ENCODE measurements at regions not wholly inside any gene's neighbourhood (a gene's known extent, or its start where the extent isn't known, plus 50 kb on each side); places are given as distances from the start of the nearest gene placed in this dataset.

DNA sequence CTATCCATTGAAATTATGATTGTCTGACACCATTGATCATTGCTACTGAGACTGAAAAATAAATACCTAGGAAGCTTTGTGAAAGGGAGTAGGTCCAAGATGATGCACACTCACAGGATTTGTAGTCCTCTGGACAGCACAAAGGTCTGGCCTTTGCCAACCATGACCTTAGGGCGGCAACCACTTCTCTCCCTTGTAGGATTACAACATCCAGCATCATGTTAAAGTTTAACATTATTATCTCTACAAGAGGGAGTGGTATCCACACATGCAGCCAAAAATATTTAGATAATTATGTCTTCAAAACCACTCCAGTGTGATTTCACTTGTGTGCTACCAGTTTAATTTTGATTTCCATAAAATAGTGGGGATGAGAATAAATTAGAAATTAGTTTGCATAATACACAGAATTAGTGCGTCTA lies 51.1 kb upstream of the NHSL1 start:
- TF ChIP-seq, protein P1, sequence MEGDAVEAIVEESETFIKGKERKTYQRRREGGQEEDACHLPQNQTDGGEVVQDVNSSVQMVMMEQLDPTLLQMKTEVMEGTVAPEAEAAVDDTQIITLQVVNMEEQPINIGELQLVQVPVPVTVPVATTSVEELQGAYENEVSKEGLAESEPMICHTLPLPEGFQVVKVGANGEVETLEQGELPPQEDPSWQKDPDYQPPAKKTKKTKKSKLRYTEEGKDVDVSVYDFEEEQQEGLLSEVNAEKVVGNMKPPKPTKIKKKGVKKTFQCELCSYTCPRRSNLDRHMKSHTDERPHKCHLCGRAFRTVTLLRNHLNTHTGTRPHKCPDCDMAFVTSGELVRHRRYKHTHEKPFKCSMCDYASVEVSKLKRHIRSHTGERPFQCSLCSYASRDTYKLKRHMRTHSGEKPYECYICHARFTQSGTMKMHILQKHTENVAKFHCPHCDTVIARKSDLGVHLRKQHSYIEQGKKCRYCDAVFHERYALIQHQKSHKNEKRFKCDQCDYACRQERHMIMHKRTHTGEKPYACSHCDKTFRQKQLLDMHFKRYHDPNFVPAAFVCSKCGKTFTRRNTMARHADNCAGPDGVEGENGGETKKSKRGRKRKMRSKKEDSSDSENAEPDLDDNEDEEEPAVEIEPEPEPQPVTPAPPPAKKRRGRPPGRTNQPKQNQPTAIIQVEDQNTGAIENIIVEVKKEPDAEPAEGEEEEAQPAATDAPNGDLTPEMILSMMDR (IDR thresholded peaks at IDR 0.05) = no peak
- ATAC-seq (ENCODE audit: low FRiP score) = peak; percentile 79

DNA sequence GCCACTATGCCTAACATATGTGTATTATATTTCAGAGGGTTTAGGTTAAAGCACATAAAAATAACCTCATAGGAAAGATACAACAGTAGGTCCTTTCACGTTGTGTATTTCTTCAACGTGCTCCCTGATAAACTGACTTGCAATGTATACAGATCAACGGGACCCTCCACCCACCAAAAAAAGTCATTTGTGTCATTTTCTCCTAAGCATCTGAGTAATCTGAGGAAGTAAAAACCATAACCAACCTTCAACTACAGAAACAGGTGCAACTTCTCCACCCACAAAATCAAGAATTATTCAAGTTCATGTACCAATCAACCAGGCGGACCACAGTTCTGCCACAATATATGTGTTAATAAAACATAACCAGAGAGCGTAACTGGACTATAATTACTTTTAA lies 54.9 kb upstream of the NHSL1 start:
- ATAC-seq (ENCODE audit: low FRiP score) (no peak), DNase-seq (ENCODE audit: low spot score) (no peak)
- TF ChIP-seq, protein P1 (IDR thresholded peaks at IDR 0.05) = no peak

More for the DNA sequence above, 51.1 kb upstream of the NHSL1 start:
- no peak for DNase-seq (ENCODE audit: low spot score)

DNA sequence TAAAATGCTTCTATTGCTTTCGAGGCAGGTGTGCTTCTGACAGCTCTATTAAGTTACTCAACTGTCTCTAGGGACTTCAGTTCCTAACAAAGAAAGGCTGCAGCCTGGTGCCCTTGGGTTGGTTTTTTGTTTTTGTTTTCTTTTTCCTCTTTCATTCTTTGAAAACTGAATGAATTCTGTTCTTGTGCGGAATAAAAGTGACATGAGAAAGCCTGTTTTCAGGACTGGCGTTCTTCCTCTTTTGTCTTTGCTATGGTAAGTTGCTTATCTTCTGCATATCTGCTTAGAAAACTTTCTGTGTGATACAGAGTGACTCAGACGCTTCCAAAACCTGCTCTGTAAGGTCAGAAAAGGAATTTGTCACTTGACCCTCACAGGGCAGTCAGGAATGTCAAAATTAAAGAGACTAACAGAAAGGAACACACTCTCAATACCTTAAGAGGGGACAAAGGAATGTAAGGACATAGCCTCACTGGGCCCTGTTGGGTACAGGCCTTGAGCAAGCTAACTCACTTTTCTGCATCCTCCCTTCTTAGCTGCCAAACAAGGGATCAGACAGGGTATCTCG lies 56.2 kb upstream of the NHSL1 start:
- ATAC-seq (ENCODE audit: low FRiP score) = no peak

DNA sequence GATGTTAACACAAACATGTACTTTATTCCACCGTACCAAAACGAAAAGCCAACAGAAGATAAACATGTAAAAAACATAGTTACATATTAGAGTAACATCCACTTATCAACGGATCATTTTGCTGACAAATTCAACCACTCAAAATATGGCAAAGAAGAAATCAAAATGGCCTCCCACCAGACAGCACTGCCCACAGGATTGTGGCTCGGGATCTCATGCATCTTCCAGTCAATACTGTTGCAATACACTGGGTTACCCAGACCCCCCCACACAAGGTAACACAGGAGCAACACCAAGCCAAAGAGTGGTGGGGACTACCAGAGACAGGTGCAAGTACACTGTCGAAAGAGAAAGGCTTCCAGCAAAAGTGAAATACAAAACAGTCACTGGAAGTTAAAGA lies 57.9 kb upstream of the NHSL1 start:
- TF ChIP-seq, protein P1 (IDR thresholded peaks at IDR 0.05) = no peak
- no peak for DNase-seq (ENCODE audit: low spot score)
- ATAC-seq (ENCODE audit: low FRiP score) = no peak

More for the DNA sequence above, 56.2 kb upstream of the NHSL1 start:
- TF ChIP-seq, protein P1 (IDR thresholded peaks at IDR 0.05) = no peak
- DNase-seq (ENCODE audit: low spot score) = no peak

DNA sequence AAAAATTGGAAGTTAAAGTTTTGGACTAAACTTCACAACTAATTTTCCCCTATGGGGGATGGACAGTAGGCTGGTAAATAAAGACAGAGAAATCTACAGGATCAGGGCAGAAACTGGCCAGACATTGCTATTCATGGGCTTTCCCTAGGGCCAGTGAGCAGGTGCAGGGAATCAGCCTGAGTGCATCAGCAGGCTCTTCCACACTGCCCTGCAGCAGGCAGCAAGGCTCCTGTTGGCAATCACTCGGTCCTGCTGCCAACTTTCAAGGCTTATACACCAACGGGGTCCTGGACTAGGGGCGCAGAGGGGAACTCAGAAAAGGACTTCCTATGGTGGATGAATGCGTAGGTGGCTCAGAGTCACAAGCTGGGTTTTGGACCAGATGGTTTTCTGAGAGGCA lies 59.8 kb upstream of the NHSL1 start:
- ATAC-seq (ENCODE audit: low FRiP score) = no peak
- TF ChIP-seq, protein P1 (IDR thresholded peaks at IDR 0.05) = no peak
- DNase-seq (ENCODE audit: low spot score) = no peak

DNA sequence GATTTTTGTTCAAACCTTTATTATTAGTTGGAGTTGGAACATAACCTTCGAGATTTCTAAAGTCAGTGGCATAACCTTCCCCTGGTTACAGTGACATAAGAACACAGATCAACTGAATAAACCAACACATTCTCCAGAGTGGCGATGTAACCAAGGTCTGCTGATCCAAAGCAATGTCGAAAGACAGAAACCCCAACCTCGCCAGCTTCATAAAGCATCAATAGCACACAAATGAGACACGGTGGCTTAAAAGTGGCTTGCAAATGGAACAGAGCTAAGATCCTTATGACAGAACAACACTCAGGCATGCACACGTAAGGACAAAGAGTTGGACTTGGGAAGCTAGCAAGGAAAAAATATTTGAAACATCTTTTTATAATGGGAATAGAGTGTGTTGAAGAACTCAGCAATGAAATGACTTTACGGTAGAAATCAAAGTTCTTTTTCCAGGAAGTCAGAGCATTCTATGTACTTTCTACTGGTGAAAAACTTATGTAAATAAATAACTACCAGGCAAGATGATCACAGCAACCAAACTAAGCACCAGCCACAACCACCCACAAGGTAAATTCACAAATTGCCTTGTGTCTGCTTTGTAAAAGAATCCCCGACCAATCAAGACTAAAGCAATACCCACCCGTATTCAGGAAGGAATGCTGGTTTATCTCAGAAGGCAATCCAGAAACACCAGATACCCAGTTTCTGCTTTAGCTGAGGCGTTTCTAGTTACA lies 61.0 kb upstream of the NHSL1 start:
- no peak for ATAC-seq (ENCODE audit: low FRiP score)
- TF ChIP-seq, protein P1 (IDR thresholded peaks at IDR 0.05) = no peak
- no peak for DNase-seq (ENCODE audit: low spot score)

DNA sequence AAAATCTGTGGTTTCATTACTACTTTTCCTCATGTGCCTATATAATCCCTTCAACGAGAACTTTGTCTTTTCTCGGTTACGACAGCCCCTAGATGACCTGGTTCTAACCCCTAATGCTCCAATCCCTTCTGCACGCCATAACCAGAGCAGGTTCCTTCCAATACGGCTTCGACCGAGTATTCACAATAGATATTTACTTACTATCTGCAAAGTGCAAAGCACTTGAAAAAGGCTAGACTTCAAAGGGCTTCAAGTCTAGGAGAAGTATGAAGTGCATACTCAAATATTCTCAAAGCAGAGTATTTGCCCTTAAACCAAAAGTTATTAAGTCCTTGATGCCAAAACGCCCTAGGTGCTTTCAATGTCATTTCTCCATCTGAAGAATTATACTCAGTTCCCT lies 63.4 kb upstream of the NHSL1 start:
- DNase-seq (ENCODE audit: low spot score) = no peak
- TF ChIP-seq, protein P1 (IDR thresholded peaks at IDR 0.05) = no peak
- no peak for ATAC-seq (ENCODE audit: low FRiP score)
